CD1c-positive myeloid dendritic cell (primary cell): ENCODE measurements at regions not wholly inside any gene's neighbourhood (a gene's known extent, or its start where the extent isn't known, plus 50 kb on each side); places are given as distances from the start of the nearest gene placed in this dataset.
"Not testable (repeated sequence)": the region's sequence is repeated elsewhere in the genome, so short reads cannot be mapped to it uniquely, and the experiment has no call there.

Experiments
- DNase-seq: peaks from one replicate; pipeline ENCODE4 v3.0.0-alpha.2; 2016; ENCODE audit errors: extremely low spot score

DNA sequence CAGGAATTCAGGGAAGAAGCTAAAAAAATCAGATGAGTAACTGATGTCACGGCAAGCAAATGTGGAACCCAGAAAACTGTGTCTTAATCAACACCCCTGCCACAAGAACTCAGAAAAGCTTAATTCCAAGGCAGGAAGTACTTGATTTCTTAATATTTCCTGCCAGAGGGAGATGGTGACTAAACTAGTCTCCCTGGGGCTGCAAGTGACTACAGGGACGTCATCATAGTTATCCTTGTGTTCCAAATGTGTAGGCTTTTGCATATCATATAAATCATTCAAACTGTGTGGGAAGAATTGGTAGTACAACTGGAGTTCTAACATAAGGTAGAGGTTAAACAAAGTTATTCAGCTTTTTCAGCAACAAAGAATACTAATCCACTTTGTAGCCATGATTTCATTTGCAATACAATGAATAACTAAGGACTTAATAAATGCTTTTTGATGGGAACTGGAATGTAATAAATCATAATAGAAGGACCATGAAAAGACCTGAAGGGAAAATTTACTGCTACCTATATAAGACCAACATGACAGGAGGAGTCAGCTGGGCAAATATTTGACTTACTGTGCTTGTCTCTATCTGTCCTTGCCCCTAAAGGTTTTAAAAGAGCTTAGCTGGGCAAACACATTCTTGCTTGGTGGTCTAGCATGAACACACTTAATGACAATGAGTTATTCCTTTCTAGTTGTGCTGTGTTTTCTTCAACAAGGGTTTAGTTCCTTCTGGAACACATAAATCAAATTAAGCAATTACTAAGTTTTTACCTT, 76.0 kb upstream of the NECTIN3 start:
- no peak for DNase-seq

DNA sequence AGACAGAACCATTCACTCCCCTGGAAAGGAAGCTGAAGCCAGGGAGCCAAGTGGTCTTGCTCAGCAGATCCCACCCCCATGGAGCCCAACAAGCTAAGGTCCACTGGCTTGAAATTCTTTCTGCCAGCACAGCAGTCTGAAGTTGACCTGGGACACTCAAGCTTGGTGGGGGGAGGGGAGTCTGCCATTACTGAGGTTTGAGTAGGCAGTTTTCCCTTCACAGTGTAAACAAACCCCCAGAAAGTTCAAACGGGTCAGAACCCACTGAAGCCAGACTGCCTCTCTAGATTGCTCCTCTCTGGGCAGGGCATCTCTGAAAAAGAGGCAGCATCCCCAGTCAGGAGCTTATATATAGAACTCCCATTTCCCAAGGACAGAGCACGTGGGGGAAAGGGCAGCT, 72.8 kb upstream of the NECTIN3 start:
- not testable (repeated sequence) for DNase-seq

DNA sequence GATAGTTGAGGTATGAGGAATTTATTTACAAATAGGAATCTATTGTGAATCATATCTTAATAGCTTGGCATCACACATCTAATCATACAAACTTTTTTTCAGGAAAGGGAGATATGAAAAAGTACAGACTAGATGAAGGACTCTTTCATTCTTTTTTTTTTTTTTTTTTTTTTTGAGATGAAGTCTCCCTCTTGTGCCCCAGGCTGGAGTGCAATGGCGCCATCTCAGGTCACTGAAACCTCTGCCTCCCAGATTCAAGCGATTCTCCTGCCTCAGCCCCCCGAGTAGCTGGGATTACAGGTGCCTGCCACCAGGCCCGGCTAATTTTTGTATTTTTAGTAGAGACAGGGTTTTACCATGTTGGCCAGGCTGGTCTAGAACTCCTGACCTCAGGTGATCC, 65.1 kb upstream of the NECTIN3 start:
- not testable (repeated sequence) for DNase-seq

DNA sequence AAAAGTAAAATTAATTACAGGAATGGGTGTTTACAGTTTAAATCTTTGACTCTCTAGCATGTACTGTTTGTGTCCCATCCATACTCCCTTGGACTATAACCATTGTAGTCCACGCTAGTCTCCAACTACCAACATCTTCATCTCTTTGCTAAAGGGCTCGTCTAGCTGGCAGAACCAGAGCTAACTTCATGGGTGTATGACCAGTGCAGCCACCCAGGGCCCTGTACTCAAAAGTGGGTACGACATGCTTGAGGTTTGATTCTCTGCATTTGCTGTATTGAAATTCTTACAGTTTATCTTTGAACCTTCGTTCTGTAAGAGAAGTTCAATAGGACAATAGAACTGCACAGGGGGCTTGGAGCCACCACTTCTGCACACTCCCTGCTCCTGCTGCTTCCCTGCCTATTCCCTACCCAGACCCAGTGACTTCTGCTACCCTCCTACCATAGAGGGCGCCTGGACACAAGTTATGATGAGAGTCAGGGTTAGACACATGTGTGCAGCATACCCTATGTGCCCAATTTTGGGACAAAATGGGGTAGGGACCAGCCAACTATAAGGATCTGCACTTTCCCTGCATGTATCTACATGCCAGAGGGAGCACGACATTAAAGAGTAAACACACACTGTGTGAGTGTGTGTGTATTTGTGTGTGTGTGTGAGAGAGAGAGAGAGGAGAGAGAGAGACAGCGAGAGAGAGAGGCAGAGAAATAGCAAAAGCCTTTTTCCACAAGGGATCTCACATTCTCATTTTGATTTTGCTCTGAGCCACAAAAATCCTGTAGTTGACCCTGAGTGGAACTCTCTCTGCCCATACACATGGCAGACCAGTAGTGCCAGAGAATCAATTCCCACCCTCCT, 59.0 kb upstream of the NECTIN3 start:
- DNase-seq = no peak
